Activated CD4-positive, alpha-beta T cell treated with anti-CD3 and anti-CD28 coated beads for 36 hours (primary cell): ENCODE measurements at regions not wholly inside any gene's neighbourhood (a gene's known extent, or its start where the extent isn't known, plus 50 kb on each side); places are given as distances from the start of the nearest gene placed in this dataset.
A peak's percentile ranks its signal among the peaks of the same experiment; 100 is the strongest.

ENCODE experiments used
- ATAC-seq: fragments of 200-7000 bp; cut with Tn5 transposase; one replicate; pipeline ENCODE4 v1.10.0; 2021; ENCODE audit warnings: mild to moderate bottlenecking, moderate library complexity
- CTCF ChIA-PET: fragments of 350-600 bp; sonication (Branson Sonifier 250); formaldehyde crosslinking; loops from one replicate; lab custom pipeline; 2021; ENCODE audit warnings: antibody characterized with exemption; lab: Charles Lee
- POLR2A ChIA-PET: fragments of 350-600 bp; sonication (Branson Sonifier 250); formaldehyde crosslinking; loops from one replicate; lab custom pipeline; 2021; ENCODE audit warnings: antibody characterized with exemption, inconsistent platforms; lab: Charles Lee
- DNase-seq: peaks from one replicate; pipeline ENCODE4 v3.0.0-alpha.2; 2020
- H3K27ac Mint-ChIP-seq: one replicate; pipeline ENCODE4 v1.8.0; 2021; ENCODE audit warnings: mixed read lengths
- H3K27me3 Mint-ChIP-seq: one replicate; pipeline ENCODE4 v1.8.0; 2021; ENCODE audit warnings: mixed read lengths
- H3K36me3 Mint-ChIP-seq: one replicate; pipeline ENCODE4 v1.8.0; 2021; ENCODE audit warnings: low read depth, mixed read lengths
- H3K4me1 Mint-ChIP-seq: one replicate; pipeline ENCODE4 v1.8.0; 2021; ENCODE audit warnings: mixed read lengths
- H3K4me3 Mint-ChIP-seq: one replicate; pipeline ENCODE4 v1.8.0; 2021; ENCODE audit warnings: mild to moderate bottlenecking, moderate library complexity, mixed read lengths
- H3K9me3 Mint-ChIP-seq: one replicate; pipeline ENCODE4 v1.8.0; 2021; ENCODE audit warnings: low read depth, mixed read lengths
- intact Hi-C, 2 experiments: fragments of 100-400 bp; cut with DNase I in 1 of 2; cut with micrococcal nuclease in 1 of 2; formaldehyde crosslinking; loops; one replicate each; pipeline versions ENCODE4 v1.14.2 to v1.15.1; 2022 to 2024; cut with DNase I, micrococcal nuclease

DNA sequence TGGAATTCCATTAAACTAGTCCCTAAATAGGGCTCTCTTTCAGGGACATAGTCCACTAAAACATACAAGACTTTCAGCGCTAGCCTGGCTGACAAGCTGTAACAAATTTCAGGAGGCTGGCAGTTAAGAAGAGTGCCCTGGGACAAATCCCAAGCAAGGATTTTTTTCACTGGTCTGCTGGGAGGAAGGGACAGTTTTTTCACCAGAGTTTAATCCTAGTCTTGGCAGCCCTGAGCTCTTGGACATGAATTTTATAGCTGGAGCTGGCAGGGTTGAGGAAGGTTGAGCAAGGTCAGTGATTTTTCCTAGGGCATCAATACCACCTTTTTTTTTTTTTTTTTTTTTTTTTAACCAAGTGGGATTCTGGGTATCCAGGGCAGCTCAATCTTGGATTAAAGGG is 184.4 kb downstream of the SH2D1A start:
- ATAC-seq (no peak), DNase-seq (no peak)
- Mint-ChIP-seq H3K4me1 (no peaks in the 10 kb centered on the region), H3K9me3 (no peaks in the 10 kb centered on the region), H3K36me3 (peaks cover 2% of the 10 kb centered on the region), H3K4me3 (no peak overlapping the region), H3K27ac (no peak overlapping the region), H3K27me3 (no peaks in the 10 kb centered on the region)
- intact Hi-C loops, result no loop called here
- CTCF ChIA-PET, result no interaction called here
- POLR2A ChIA-PET, result interaction anchor here (0.5 kb wide), 1 partner anchor 430 kb away, joined by 3 read pairs; no protein-coding TSS in a partner anchor

DNA sequence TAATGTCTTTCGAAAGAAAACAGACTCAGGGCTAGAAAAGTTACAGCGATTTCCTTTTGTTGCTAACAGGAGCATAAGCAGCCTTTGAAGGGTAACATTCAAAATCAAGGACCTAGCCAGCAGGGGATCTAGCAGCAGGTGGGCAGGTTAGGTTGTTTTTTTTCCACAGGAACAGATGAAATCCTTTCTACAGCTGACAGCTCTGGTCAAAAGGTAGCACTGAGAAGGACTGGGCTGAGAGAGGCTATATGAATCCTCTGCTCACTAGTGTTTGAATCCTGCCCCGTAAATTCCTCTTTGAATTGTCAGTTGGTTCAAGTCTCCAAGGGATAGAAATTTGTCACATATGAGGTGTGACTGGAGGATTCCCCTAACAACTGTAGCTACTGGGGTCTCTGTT is 188.2 kb downstream of the SH2D1A start:
- H3K27me3 Mint-ChIP-seq, result no peaks in the 10 kb centered on the region
- intact Hi-C loops, result no loop called here
- H3K9me3 Mint-ChIP-seq, result no peaks in the 10 kb centered on the region
- ChIA-PET POLR2A (no interaction called here), CTCF (no interaction called here)
- ATAC-seq, result no peak
- H3K4me3 Mint-ChIP-seq, result no peak overlapping the region
- H3K4me1 Mint-ChIP-seq, result no peaks in the 10 kb centered on the region
- DNase-seq, result no peak
- H3K27ac Mint-ChIP-seq, result no peak overlapping the region
- H3K36me3 Mint-ChIP-seq, result peaks cover under 1% of the 10 kb centered on the region

DNA sequence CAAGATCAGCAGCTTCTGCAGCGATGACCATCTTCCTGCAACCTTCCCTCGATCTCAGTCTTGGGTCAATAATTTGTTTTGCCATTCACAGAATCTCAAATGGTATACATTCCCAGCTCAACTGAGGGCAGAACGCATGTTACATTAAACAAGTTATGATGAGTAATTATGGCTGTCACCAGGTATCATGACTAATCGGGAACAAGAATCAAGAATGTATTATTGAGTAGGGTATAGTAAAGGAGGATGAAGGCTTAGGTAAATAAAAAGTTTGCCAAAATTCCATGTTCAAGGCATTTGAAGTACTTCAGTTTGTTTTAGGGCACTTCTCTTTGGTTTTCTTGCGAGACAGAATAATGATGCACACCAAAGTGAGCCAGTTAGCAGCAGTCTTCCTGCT is 194.1 kb downstream of the SH2D1A start:
- Mint-ChIP-seq H3K4me3 (no peak overlapping the region), H3K27ac (no peak overlapping the region), H3K4me1 (no peaks in the 10 kb centered on the region), H3K36me3 (no peaks in the 10 kb centered on the region), H3K9me3 (no peaks in the 10 kb centered on the region), H3K27me3 (no peaks in the 10 kb centered on the region)
- ChIA-PET POLR2A (no interaction called here), CTCF (no interaction called here)
- ATAC-seq, result no peak
- DNase-seq, result no peak
- intact Hi-C loops, result no loop called here

DNA sequence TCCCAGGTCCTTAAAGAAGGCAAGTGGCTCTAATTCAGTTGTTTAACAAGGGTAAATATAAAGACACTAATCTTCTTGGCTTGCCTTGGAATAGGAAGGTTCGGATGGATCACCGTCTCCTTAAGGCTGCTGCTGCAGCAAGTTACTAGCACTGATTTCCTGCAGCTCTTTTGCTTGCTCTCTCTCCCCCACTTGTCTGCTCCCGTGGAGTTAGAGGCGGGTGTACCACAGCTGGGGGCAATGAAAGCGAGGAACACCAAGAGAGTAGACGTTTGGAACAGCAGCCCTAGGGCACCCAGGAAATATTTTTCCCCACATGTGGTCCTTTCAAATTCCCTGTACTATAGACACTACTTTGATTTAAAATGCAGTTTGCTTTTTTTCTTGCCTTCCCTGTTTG is 202.2 kb downstream of the SH2D1A start:
- Mint-ChIP-seq H3K4me1 (peaks cover 4% of the 10 kb centered on the region), H3K27ac (no peak overlapping the region), H3K9me3 (no peaks in the 10 kb centered on the region), H3K27me3 (no peaks in the 10 kb centered on the region), H3K4me3 (no peak overlapping the region), H3K36me3 (no peaks in the 10 kb centered on the region)
- intact Hi-C loops, result no loop called here
- no peak for ATAC-seq
- ChIA-PET POLR2A (no interaction called here), CTCF (no interaction called here)
- DNase-seq, result no peak

DNA sequence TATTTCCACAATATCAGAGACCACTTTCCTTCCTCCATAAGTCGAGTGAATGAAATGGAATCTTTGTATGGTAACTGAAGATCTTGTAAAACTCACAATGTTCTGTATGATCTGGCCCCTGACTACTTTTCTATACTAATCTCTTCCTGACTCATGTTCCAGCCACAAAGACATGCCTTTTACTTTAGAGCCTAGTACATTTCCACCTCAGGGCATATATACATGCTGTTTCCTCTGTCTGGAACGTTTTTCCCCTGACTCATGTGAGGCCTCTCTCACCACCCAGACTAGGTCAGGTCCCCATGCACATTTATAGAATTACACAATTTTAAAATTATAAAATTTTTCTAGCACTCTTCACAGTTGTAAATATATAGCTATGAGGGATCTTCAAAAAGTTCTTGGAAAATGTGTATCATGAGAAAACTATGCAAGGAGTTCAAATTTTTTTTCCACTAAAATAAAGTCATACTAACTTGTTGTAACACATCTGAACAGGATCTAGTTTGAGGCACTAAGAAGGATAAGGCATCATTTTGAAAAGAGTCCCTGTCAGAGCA is 208.8 kb downstream of the SH2D1A start:
- CTCF ChIA-PET, result interaction anchor here (0.7 kb wide), 1 partner anchor 492 kb away, joined by 3 read pairs; no protein-coding TSS in a partner anchor
- Mint-ChIP-seq H3K36me3 (no peaks in the 10 kb centered on the region), H3K4me1 (no peaks in the 10 kb centered on the region), H3K4me3 (no peak overlapping the region), H3K27ac (no peak overlapping the region), H3K9me3 (no peaks in the 10 kb centered on the region), H3K27me3 (no peaks in the 10 kb centered on the region)
- intact Hi-C loops, result no loop called here
- POLR2A ChIA-PET, result no interaction called here
- no peak for DNase-seq
- ATAC-seq, result peak; percentile 65

DNA sequence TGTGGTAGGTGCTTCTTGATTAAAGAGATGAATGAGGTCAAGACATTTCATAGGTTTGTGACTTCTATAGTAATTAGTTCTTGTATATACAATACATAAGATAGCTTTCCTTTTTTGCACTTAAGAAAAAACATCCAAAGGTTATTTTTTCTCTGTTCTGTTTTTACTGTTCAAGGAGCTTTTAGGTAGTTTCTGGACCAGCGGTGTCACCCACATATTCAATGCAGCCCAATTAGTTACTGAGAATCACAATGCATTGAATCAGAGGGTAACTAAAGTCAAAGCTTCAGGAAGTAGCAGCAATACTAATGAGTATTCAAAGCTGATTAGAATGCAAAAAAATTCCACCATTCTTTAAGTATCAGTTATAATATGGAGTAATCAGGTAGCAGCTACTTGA is 211.6 kb downstream of the SH2D1A start:
- ChIA-PET CTCF (interaction anchor here (1.3 kb wide), 1 partner anchor 12 kb away, joined by 5 read pairs; no protein-coding TSS in a partner anchor), POLR2A (interaction anchor here (0.7 kb wide), 1 partner anchor 38 kb away, joined by 3 read pairs; no protein-coding TSS in a partner anchor)
- no peak overlapping the region for H3K27ac Mint-ChIP-seq
- H3K4me3 Mint-ChIP-seq, result no peak overlapping the region
- intact Hi-C loops, result no loop called here
- H3K36me3 Mint-ChIP-seq, result no peaks in the 10 kb centered on the region
- no peaks in the 10 kb centered on the region for H3K4me1 Mint-ChIP-seq
- DNase-seq (no peak), ATAC-seq (no peak)
- no peaks in the 10 kb centered on the region for H3K27me3 Mint-ChIP-seq
- no peaks in the 10 kb centered on the region for H3K9me3 Mint-ChIP-seq

DNA sequence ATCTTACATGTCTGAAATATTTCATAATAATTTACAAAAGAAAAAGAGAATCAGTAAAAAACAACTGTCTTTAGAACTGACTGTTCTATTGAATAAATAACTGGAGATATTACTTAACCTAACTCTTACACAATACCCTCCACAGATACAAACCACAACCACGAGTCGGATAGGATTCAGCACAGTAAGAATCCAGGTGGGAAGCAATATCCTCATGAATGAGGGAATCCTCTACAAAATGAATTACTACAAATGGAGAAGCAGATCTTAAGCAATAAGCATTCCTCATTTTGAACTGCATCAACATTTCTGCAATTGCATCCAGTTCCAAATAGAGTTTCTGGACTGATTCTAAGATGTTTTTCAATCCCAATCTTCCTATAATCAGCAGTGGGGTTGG is 227.1 kb downstream of the SH2D1A start:
- no peaks in the 10 kb centered on the region for H3K36me3 Mint-ChIP-seq
- H3K4me1 Mint-ChIP-seq, result no peaks in the 10 kb centered on the region
- H3K4me3 Mint-ChIP-seq, result no peak overlapping the region
- CTCF ChIA-PET, result no interaction called here
- no peaks in the 10 kb centered on the region for H3K27me3 Mint-ChIP-seq
- DNase-seq (no peak), ATAC-seq (no peak)
- POLR2A ChIA-PET, result no interaction called here
- no peaks in the 10 kb centered on the region for H3K9me3 Mint-ChIP-seq
- intact Hi-C loops, result no loop called here
- H3K27ac Mint-ChIP-seq, result no peak overlapping the region

DNA sequence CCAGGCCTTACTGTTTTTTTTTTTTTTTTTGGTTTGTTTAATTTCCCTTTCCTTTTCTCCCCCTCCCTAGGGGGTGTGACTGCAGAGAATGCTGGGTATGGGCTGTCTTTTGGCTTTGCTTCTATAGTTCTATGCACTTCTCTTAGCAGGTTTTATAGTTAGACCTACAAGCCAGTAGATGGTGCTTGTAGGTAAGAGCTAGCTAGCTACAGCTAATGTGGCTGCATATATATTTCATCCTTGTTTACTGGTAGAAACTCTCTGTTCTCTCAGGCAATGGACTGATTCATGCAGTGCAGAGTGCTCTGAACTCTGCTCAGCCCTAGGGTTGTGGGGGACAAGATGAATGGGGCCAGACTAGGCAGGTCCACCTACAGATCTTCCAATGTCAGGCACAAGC is 246.4 kb downstream of the SH2D1A start:
- Mint-ChIP-seq H3K27me3 (no peaks in the 10 kb centered on the region), H3K4me1 (peaks cover 4% of the 10 kb centered on the region), H3K9me3 (no peaks in the 10 kb centered on the region), H3K4me3 (no peak overlapping the region), H3K36me3 (no peaks in the 10 kb centered on the region), H3K27ac (no peak overlapping the region)
- ATAC-seq (no peak), DNase-seq (no peak)
- CTCF ChIA-PET, result no interaction called here
- intact Hi-C loops, result no loop called here
- POLR2A ChIA-PET, result no interaction called here

DNA sequence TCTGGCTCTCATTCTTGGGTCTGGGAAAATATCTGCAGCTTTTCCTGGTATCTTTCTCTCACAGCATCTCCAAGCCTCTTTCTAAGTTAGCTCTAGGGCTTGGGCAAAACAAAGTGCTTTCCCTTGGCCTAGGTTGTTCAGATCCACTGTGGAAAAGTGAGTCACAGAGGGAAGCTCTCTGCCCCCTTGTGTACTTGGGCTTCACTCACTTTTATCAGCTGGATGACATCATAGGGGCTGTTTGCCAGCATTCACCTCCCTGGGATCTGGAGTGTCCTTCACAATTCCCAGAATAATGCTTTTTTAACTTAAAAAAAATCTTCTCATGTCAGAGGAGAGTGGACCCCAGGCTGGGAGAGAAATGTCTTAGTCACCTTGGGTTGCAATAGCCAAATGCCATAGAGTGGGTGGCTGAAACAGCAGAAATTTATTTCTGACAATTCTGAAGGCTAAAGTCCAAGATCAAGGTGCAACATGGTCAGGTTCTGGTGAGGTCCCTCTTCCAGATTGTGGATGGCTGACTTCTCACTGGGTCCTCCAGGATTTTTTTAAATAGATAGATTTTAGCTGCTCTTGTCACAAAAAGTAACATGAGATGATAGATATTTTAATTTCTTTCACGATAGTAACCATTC is 247.8 kb downstream of the SH2D1A start:
- POLR2A ChIA-PET, result no interaction called here
- Mint-ChIP-seq H3K9me3 (no peaks in the 10 kb centered on the region), H3K36me3 (no peaks in the 10 kb centered on the region), H3K27ac (no peak overlapping the region), H3K4me3 (no peak overlapping the region), H3K4me1 (peaks cover 4% of the 10 kb centered on the region), H3K27me3 (no peaks in the 10 kb centered on the region)
- CTCF ChIA-PET, result no interaction called here
- ATAC-seq (no peak), DNase-seq (no peak)
- intact Hi-C loops, result no loop called here

DNA sequence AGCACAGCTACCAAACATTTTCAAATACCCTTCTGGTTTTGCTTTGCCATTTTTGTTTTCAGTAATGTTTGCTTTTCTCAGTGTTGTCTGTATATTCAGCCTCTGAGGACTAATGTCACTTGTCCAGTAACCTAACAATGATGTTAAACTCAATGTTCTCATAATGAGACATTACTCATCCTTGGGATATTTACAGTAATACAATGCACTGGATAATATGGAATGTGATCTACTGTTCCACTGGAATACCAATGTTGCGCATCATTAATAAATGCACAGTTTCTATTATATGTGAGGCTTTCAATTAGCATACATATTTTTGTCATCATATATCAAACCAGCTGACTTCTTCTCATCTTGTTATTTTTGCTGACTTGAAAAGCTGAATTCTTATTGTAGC is 259.1 kb downstream of the SH2D1A start:
- no peaks in the 10 kb centered on the region for H3K27me3 Mint-ChIP-seq
- intact Hi-C loops, result no loop called here
- ATAC-seq, result no peak
- no peak overlapping the region for H3K4me3 Mint-ChIP-seq
- ChIA-PET POLR2A (no interaction called here), CTCF (no interaction called here)
- DNase-seq, result no peak
- H3K36me3 Mint-ChIP-seq, result no peaks in the 10 kb centered on the region
- H3K9me3 Mint-ChIP-seq, result no peaks in the 10 kb centered on the region
- no peak overlapping the region for H3K27ac Mint-ChIP-seq
- H3K4me1 Mint-ChIP-seq, result no peaks in the 10 kb centered on the region

DNA sequence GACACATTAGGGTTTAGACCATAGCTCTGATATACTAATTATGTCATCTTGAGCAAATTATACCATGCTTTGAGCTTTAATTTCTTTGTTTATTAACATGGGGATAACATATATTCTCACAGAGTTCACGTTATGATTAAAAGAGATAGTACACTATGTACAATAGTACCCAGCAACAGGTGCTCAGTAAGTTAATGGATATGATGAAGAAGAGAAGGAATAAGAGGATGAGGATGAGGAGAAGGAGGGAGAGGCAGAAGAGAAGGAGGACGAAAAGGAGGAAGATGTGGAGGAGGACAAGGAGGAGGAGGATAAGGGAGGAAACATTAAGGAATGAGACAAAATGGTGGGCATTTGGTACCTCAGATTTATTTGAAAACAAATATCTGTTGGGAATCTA is 260.4 kb downstream of the SH2D1A start:
- Mint-ChIP-seq H3K9me3 (no peaks in the 10 kb centered on the region), H3K36me3 (no peaks in the 10 kb centered on the region), H3K27ac (no peak overlapping the region), H3K4me1 (no peaks in the 10 kb centered on the region), H3K27me3 (no peaks in the 10 kb centered on the region), H3K4me3 (no peak overlapping the region)
- POLR2A ChIA-PET, result no interaction called here
- ATAC-seq, result no peak
- intact Hi-C loops, result no loop called here
- DNase-seq, result no peak
- CTCF ChIA-PET, result no interaction called here

DNA sequence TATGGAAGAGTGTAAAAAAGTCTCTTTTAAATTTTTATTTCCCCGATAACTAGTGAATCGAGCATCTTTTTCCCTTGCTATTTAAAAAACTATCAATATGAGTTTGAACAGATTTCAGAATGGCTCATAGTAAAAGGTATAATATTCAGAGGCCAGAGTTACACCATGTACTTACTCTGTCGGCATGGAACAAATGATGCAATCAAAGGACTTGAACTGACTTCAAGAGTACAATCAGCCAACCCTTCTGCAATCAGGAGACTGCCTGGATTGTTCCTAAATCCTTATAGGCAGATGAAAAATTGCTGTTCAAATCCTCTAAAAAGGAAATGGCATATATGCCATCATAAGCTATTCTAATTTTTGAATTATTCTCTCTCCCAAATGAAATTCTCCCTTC is 273.3 kb downstream of the SH2D1A start:
- no peak overlapping the region for H3K27ac Mint-ChIP-seq
- ChIA-PET CTCF (no interaction called here), POLR2A (no interaction called here)
- no peaks in the 10 kb centered on the region for H3K4me1 Mint-ChIP-seq
- H3K9me3 Mint-ChIP-seq, result no peaks in the 10 kb centered on the region
- DNase-seq, result no peak
- H3K36me3 Mint-ChIP-seq, result no peaks in the 10 kb centered on the region
- H3K4me3 Mint-ChIP-seq, result no peak overlapping the region
- ATAC-seq, result no peak
- H3K27me3 Mint-ChIP-seq, result no peaks in the 10 kb centered on the region
- intact Hi-C loops, result no loop called here
